Ishikawa (cell line): ENCODE measurements at regions not wholly inside any gene's neighbourhood (a gene's known extent, or its start where the extent isn't known, plus 50 kb on each side); places are given as distances from the start of the nearest gene placed in this dataset.

Source experiments
- CREB1 ChIP-seq: IDR thresholded peaks from 2 replicates; pipeline ENCODE4 v1.6.1; 2012; ENCODE audit warnings: low read depth
- EGR1 ChIP-seq: IDR thresholded peaks from 2 replicates; pipeline ENCODE4 v1.6.1; 2012
- EP300 ChIP-seq: IDR thresholded peaks from 2 replicates; pipeline ENCODE4 v1.6.1; 2012; ENCODE audit warnings: borderline replicate concordance
- TAF1 ChIP-seq: IDR thresholded peaks from 2 replicates; pipeline ENCODE4 v1.6.1; 2012; ENCODE audit warnings: low read depth, mild to moderate bottlenecking
- TF ChIP-seq, protein P1 (sequence below): IDR thresholded peaks from 2 replicates; pipeline ENCODE4 v1.6.1; 2012; ENCODE audit warnings: low read depth, mild to moderate bottlenecking
- TF ChIP-seq, protein P2 (sequence below): IDR thresholded peaks from 2 replicates; pipeline ENCODE4 v1.6.1; 2012
- TF ChIP-seq, protein P3 (sequence below): IDR thresholded peaks from 2 replicates; pipeline ENCODE4 v1.6.1; 2012

DNA sequence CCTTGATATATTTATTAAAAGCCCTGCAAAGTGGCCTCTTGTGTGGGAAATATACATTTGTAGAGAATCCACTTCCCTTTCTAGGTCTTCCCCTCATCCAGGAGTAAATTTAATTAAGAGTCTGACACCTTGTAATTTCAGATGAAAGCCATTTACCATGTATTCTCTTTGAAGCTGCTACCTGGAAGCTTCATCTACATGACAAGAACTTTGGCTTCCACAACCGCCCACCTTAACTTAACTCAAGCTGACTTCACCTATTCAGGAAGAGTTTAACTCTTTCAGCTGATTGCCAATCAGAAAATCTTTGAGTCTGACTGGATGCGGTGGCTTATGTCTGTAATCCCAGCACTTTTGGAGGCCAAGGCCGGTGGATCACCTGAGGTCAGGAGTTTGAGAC lies 899.9 kb downstream of the TAF11L14 start:
- TF ChIP-seq CREB1 (no peak), EP300 (no peak), EGR1 (no peak), TAF1 (no peak)
- TF ChIP-seq, protein P1, sequence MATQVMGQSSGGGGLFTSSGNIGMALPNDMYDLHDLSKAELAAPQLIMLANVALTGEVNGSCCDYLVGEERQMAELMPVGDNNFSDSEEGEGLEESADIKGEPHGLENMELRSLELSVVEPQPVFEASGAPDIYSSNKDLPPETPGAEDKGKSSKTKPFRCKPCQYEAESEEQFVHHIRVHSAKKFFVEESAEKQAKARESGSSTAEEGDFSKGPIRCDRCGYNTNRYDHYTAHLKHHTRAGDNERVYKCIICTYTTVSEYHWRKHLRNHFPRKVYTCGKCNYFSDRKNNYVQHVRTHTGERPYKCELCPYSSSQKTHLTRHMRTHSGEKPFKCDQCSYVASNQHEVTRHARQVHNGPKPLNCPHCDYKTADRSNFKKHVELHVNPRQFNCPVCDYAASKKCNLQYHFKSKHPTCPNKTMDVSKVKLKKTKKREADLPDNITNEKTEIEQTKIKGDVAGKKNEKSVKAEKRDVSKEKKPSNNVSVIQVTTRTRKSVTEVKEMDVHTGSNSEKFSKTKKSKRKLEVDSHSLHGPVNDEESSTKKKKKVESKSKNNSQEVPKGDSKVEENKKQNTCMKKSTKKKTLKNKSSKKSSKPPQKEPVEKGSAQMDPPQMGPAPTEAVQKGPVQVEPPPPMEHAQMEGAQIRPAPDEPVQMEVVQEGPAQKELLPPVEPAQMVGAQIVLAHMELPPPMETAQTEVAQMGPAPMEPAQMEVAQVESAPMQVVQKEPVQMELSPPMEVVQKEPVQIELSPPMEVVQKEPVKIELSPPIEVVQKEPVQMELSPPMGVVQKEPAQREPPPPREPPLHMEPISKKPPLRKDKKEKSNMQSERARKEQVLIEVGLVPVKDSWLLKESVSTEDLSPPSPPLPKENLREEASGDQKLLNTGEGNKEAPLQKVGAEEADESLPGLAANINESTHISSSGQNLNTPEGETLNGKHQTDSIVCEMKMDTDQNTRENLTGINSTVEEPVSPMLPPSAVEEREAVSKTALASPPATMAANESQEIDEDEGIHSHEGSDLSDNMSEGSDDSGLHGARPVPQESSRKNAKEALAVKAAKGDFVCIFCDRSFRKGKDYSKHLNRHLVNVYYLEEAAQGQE: no peak
- TF ChIP-seq, protein P2, sequence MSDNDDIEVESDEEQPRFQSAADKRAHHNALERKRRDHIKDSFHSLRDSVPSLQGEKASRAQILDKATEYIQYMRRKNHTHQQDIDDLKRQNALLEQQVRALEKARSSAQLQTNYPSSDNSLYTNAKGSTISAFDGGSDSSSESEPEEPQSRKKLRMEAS: no peak
- TF ChIP-seq, protein P3, sequence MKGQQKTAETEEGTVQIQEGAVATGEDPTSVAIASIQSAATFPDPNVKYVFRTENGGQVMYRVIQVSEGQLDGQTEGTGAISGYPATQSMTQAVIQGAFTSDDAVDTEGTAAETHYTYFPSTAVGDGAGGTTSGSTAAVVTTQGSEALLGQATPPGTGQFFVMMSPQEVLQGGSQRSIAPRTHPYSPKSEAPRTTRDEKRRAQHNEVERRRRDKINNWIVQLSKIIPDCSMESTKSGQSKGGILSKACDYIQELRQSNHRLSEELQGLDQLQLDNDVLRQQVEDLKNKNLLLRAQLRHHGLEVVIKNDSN: no peak
